PC-3 (cell line): ENCODE measurements at regions not wholly inside any gene's neighbourhood (a gene's known extent, or its start where the extent isn't known, plus 50 kb on each side); places are given as distances from the start of the nearest gene placed in this dataset.

Source experiments
- ATAC-seq: fragments of 200-7000 bp; cut with Tn5 transposase; 2 replicates; pipeline ENCODE4 v1.9.1; 2020; ENCODE audit warnings: mild to moderate bottlenecking, moderate library complexity
- BruUV-seq: library from RNA; stranded (reverse); fragments of 400-500 nt; replicated peaks from 2 replicates; lab custom pipeline; 2021; lab: Mats Ljungman, UMichigan
- CTCF ChIA-PET: fragments of 300-600 bp; sonication (Branson Sonifier 250); formaldehyde crosslinking; loops from one replicate; lab custom pipeline; 2022; ENCODE audit warnings: antibody characterized with exemption; lab: Charles Lee
- POLR2A ChIA-PET: fragments of 300-600 bp; sonication (Branson Sonifier 250); formaldehyde crosslinking; loops from one replicate; lab custom pipeline; 2022; ENCODE audit warnings: antibody characterized with exemption; ENCODE audit not compliant: unreplicated experiment; lab: Charles Lee
- DNase-seq: peaks from one replicate; pipeline ENCODE4 v3.0.0-alpha.2; 2015
- H2AFZ ChIP-seq: fragments of 300-600 bp; sonication (generic); 2 replicates; pipeline ENCODE4 v1.6.0; 2016; ENCODE audit warnings: antibody characterized with exemption, low read length
- H3F3A ChIP-seq: fragments of 300-600 bp; sonication (generic); one replicate; pipeline ENCODE4 v1.6.0; 2017; ENCODE audit warnings: antibody characterized with exemption, low read length, control low read depth, mild to moderate bottlenecking; ENCODE audit not compliant: unreplicated experiment
- H3K27ac ChIP-seq: fragments of 300-600 bp; sonication (generic); 2 replicates; pipeline ENCODE4 v1.5.1; 2016; ENCODE audit warnings: mild to moderate bottlenecking, low read length
- H3K27me3 ChIP-seq: fragments of 300-600 bp; sonication (generic); 2 replicates; pipeline ENCODE4 v1.6.1; 2016; ENCODE audit warnings: low read length, mixed read lengths
- H3K36me3 ChIP-seq: fragments of 300-600 bp; sonication (generic); 2 replicates; pipeline ENCODE4 v1.6.1; 2016; ENCODE audit warnings: low read depth, mixed run types, low read length, mixed read lengths
- H3K4me1 ChIP-seq: fragments of 300-600 bp; sonication (generic); 2 replicates; pipeline ENCODE4 v1.5.1; 2016; ENCODE audit warnings: low read length; ENCODE audit not compliant: insufficient read depth
- H3K4me2 ChIP-seq: fragments of 300-600 bp; sonication (generic); 2 replicates; pipeline ENCODE4 v1.6.0; 2016; ENCODE audit warnings: low read length
- H3K4me3 ChIP-seq: fragments of 300-600 bp; sonication (generic); 2 replicates; pipeline ENCODE4 v1.5.1; 2016; ENCODE audit warnings: mild to moderate bottlenecking, low read length, mixed read lengths
- H3K79me2 ChIP-seq: fragments of 300-600 bp; sonication (generic); 2 replicates; pipeline ENCODE4 v1.6.1; 2017; ENCODE audit warnings: low read length, mixed read lengths
- H3K9ac ChIP-seq: fragments of 300-600 bp; sonication (generic); 2 replicates; pipeline ENCODE4 v1.6.0; 2016; ENCODE audit warnings: mild to moderate bottlenecking, low read length
- H3K9me2 ChIP-seq: fragments of 300-600 bp; sonication (generic); replicated peaks from 2 replicates; pipeline ENCODE4 v1.6.1; 2016; ENCODE audit warnings: mixed run types, low read length, mixed read lengths
- H3K9me3 ChIP-seq: fragments of 300-600 bp; sonication (generic); 2 replicates; pipeline ENCODE4 v1.6.1; 2016; ENCODE audit warnings: low read length, mixed read lengths
- H4K20me1 ChIP-seq: fragments of 300-600 bp; sonication (generic); 2 replicates; pipeline ENCODE4 v1.6.1; 2016; ENCODE audit warnings: low read length, mixed read lengths
- CTCF ChIP-seq: fragments of 300-600 bp; sonication (generic); conservative IDR thresholded peaks from 2 replicates; pipeline ENCODE4 v1.5.1; 2017; ENCODE audit warnings: antibody characterized with exemption, low read depth, mild to moderate bottlenecking, low read length
- EZH2 ChIP-seq: fragments of 300-600 bp; sonication (generic); IDR thresholded peaks from one replicate; pipeline ENCODE4 v1.6.1; 2017; ENCODE audit warnings: antibody characterized with exemption, mild to moderate bottlenecking, low read length; ENCODE audit not compliant: unreplicated experiment
- EZH2phosphoT487 ChIP-seq: fragments of 300-600 bp; sonication (generic); IDR thresholded peaks from 2 replicates; pipeline ENCODE4 v1.6.1; 2018; ENCODE audit warnings: mild to moderate bottlenecking, antibody characterized with exemption, low read length, borderline replicate concordance
- intact Hi-C: fragments of 100-400 bp; cut with micrococcal nuclease; formaldehyde crosslinking; loops from 2 replicates; pipeline ENCODE4 v1.9.0; 2023

GRCh38 chr5:168147568-168148360 lies 143.7 kb upstream of the WWC1 start:
- Histone ChIP-seq H3K36me3 (no peaks in the 10 kb centered on the region), H3K9me2 (no peaks in the 10 kb centered on the region), H3K9me3 (no peaks in the 10 kb centered on the region), H3K4me2 (no peak overlapping the region), H3K79me2 (no peaks in the 10 kb centered on the region), H3K4me3 (no peak overlapping the region), H3F3A (no peaks in the 10 kb centered on the region), H2AFZ (no peak overlapping the region), H3K9ac (no peak overlapping the region), H3K27ac (no peak overlapping the region), H3K27me3 (peaks cover 64% of the 10 kb centered on the region), H4K20me1 (no peaks in the 10 kb centered on the region), H3K4me1 (no peaks in the 10 kb centered on the region)
- ChIA-PET CTCF (no interaction called here), POLR2A (no interaction called here)
- no peak for DNase-seq
- BruUV-seq, result no TSS peak
- no peak for TF ChIP-seq EZH2
- TF ChIP-seq CTCF, result no peak
- TF ChIP-seq EZH2phosphoT487, result no peak
- no peak for ATAC-seq
- intact Hi-C loops, result no loop called here

GRCh38 chr5:168151041-168151440 lies 140.4 kb upstream of the WWC1 start:
- POLR2A ChIA-PET, result no interaction called here
- no peak overlapping the region for H3K4me2 ChIP-seq
- H3K9me2 ChIP-seq, result no peaks in the 10 kb centered on the region
- no peaks in the 10 kb centered on the region for H3K36me3 ChIP-seq
- peaks cover 82% of the 10 kb centered on the region for H3K27me3 ChIP-seq
- H3F3A ChIP-seq, result no peaks in the 10 kb centered on the region
- no peak overlapping the region for H2AFZ ChIP-seq
- no peak overlapping the region for H3K9ac ChIP-seq
- DNase-seq, result no peak
- no peaks in the 10 kb centered on the region for H3K9me3 ChIP-seq
- no peak overlapping the region for H3K4me3 ChIP-seq
- H3K79me2 ChIP-seq, result no peaks in the 10 kb centered on the region
- CTCF ChIA-PET, result no interaction called here
- H3K4me1 ChIP-seq, result no peaks in the 10 kb centered on the region
- no TSS peak for BruUV-seq
- ATAC-seq, result no peak
- intact Hi-C loops, result no loop called here
- no peaks in the 10 kb centered on the region for H4K20me1 ChIP-seq
- TF ChIP-seq CTCF (no peak), EZH2 (no peak), EZH2phosphoT487 (no peak)
- H3K27ac ChIP-seq, result no peak overlapping the region

- DNase-seq (peak; percentile 37), ATAC-seq (peak; percentile 22; the same call in 1 of the 2 replicates)
- ChIA-PET CTCF (no interaction called here), POLR2A (no interaction called here)
- Histone ChIP-seq H3K79me2 (no peaks in the 10 kb centered on the region), H3K4me3 (no peak overlapping the region), H3K36me3 (no peaks in the 10 kb centered on the region), H3K9ac (no peak overlapping the region), H3K4me2 (no peak overlapping the region), H3F3A (no peaks in the 10 kb centered on the region), H4K20me1 (no peaks in the 10 kb centered on the region), H3K4me1 (no peaks in the 10 kb centered on the region), H3K27me3 (peaks cover 73% of the 10 kb centered on the region), H3K9me2 (no peaks in the 10 kb centered on the region), H3K9me3 (no peaks in the 10 kb centered on the region), H3K27ac (no peak overlapping the region), H2AFZ (no peak overlapping the region)
- BruUV-seq, result no TSS peak
- intact Hi-C loops, result no loop called here
- TF ChIP-seq CTCF (no peak), EZH2phosphoT487 (no peak), EZH2 (no peak)
Observed at GRCh38 chr5:168152660-168153059, 138.8 kb upstream of the WWC1 start.
